GM18520 (cell line): ENCODE measurements at regions not wholly inside any gene's neighbourhood (a gene's known extent, or its start where the extent isn't known, plus 50 kb on each side); places are given as distances from the start of the nearest gene placed in this dataset.

ENCODE experiments used
- ATAC-seq: cut with Tn5 transposase; IDR thresholded peaks from one replicate; pipeline ENCODE4 v1.9.1; 2021; ENCODE audit not compliant: unreplicated experiment

DNA sequence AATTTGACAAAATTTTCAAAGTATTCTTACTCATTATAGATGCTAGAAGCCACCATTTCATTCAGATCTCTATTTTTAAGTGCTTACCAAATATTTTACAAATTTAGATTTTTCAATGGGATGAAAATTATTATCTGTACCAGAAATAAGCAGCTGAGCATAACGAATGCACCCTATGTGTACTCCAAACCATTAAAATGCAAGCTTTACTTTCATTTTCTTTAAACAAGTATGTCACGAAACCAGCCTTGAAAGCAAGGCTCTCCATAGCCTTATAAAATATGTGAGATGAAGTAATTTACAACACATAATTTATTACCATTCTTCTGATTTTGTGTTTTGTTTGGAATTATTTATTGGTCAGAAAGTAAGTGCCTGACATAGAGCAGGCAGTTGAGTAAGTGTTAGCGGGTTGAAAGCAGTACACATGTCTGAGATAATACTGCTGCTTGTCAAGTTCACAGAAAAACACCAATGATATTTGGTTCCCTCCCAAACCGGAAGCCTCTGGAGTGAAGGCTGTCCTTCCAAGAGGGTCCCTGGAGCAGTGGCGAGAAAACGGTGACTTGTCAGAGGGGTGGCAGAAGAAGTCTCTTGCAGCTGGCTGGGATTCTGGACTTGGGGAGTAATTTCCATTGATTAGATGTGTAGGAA, 322.7 kb upstream of the PFKP start:
- no peak for ATAC-seq

DNA sequence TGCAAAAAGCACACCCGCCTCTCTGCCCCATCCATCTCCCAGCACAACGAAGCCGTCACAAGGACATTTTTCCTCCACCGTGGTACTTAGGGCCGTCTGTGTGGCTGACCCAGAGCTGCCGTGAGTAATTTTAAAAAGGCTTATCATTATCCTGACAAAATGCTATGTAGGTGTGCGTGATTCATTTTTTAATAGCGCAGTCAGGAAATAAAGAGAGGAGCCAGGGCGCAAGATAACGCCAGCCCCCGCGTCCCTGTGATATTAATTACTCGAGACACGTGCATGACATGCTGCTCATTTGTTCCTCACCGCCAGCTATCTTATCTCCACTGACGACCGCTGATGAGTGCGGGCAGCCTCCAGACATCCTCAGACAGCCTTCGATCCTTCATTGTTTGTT, 332.7 kb upstream of the PFKP start:
- ATAC-seq = no peak

DNA sequence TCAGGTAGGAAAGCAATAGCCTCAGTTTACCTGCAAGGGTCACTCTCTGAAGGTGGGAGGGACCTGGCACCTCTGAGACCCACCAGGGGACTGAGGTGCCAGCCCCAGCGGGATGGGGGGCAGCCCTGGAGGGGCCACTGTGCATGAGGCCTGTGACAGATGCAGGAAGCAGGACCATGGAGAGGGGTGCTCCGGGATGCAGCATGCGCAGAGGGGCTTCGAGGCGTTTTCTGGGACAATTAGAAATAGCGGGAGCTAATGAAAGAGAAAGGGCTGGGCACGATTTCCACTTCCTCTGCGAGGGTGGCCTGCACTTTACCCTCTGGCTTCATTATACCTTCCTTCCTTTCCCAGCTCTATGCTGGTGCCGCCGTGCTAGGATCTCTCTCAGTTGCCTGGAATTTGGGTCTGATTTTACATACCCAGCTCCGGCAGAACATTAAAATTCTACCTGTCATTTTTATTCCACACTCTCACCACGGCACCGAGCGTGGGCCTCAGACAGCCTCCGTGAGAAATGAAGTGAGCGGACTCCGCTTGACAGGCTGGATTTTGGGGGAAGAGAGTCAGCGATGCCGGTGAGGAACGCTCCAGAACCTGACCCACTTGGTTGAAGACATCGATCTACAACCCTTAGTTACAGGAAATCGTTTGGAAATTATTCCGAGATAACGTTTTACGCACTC, 333.9 kb upstream of the PFKP start:
- no peak for ATAC-seq

DNA sequence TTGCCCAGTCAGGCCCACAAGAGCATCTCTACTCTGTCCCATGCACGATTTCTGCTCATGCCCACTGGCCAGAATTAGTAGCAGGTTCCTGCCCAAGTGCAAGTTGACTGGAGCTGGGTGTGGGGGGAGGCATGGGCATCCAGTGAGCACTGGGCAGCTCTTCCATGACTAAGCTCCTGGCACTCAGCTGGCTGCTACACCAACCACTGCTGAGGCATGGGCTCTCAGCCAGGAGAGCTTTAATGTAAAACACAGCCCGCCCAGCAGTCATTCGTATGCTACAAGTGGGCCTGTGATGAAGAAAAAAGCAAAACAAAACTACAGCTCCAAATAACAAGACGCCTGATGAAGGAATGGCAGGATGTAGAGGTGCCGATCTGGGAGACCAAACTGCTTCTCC, 335.4 kb upstream of the PFKP start:
- no peak for ATAC-seq

DNA sequence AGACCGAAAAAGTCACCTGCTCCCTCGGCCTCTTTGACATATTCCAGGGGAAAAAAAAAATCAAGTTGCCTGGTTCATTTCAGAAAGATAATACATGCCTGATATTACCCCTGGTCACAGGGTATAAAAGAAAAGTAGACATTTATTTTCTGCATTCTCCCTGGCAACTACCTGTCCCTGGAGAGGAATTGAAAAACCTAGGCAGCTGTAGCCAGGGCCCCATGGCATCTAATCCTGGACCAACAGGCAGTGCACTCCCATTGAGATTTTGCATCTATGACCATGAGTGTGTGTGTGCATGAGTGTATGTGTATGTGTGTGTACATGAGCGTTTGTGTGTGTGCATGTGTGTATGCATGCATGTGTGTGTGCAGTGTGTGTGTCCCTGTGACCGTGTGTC, 338.2 kb upstream of the PFKP start:
- ATAC-seq = no peak

DNA sequence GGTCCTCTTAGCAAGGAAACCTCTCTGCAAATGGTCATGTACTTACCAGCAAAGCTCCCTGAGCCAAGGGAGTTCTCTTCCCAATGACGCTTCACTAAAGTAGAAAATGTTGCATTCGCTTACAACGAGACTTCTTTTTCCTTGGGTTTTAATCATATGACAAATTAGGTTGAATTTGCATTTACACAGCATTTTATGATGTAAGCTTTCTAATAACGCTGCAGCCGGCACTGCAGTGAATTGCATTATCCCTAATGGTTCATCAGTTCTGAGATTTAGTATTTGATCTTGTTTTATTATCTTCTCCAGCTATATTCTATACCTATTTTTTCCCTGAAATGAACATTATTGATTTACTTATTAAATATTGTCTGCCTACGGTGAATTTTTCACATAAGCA, 339.3 kb upstream of the PFKP start:
- no peak for ATAC-seq

DNA sequence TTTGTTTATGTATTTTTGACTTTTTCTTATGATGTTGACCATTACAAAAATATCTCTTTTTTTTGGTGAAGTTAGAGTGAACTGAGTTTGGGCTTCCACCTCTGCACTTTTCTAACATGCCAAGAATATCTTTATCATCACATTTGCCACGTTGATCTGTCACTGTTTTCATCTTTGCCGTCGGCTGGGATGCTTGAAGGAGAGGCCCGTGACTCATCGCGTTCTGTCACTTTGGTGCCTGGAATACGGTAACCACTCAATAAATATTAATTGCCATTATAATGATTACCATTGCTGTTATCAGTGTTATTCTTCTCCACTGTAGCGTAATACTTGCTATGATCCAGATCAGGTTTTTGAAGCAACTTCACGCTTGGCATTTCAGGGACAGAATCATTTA, 350.8 kb upstream of the PFKP start:
- ATAC-seq = no peak

DNA sequence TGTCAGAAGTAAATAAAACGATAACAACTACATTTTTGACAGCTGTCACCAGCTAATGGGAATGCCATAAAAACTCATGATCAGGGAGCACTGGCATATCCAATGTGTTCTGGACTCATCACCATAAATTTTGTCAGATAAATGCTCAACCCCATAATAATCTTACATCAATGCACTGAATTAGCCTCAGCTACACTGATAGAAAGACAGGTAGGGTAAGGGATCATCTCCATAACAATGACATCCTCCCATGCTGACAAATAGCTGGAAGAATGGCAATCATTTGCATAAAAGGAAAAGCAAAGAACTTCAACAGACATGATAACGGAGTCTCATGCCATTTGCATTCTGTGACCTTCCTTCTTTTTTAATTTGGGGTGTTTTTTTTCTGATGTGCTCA, 352.8 kb upstream of the PFKP start:
- ATAC-seq = no peak

DNA sequence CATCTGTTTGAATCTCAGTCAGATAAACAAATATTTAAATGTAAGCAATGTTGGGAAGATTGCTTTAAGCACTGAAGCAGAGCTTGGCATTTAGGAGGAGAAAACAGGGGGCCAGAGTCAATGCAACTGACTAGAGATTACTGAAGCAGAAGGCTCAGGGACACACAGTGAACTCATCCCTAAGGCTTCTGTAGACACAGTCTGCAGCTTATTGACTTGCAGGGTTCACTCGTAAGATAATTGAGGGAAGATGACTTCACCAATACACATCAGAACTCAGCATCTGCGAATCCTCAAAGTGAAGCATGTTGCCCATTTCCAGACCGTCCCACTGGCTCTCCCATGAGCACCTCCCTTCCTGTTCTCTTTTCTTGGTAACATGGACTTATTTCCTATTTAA, 363.4 kb upstream of the PFKP start:
- ATAC-seq = no peak

DNA sequence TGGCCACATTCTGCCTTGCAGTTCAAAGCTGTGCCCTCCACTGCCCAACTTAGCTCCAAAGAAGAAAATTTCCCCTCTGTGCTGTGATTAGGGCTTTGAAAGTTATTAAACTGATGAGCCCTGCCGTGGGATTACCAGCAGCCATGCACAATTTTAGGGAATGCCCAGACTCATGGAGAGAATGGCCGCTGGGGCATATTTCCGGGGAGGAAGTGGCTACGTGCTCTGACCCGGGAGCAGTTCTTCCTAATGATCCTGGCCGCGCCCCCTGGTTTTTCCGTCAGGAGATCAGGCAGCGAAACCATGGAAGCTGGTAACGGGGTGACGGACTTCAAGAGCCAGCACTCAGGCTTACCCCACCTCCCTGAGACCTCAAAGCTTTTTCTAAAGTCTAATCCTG, 365.5 kb upstream of the PFKP start:
- ATAC-seq = no peak

DNA sequence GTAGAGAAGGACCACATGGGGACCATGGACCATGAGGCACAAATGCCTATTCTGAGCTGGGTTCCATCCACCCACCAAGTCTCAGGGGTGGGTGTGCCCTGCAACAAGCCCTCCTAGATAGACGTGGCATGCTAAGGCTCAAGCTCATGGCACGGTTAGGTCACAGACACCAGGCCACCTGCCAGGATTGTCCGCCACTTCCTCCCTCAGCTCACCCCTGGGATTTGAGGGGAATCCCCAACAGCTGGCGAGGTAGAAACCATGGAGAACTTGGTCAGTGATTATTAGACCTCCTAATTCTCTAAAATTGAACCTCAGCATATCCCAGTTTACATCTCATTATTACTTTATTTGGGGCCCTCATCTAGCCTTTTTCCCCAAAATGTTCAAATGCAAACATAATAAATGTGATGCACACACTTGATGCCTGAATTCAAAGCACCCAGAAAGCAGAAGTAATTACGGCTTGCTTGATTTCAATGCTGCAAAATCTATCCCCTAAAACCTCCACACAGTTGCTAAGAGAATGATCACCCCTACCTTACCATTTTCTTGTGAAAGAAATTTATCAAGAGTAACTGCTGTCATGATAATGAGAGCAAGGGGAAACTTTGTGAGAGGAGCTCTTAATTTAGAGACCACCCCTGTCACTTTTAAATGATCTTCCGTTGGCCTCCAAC, 366.6 kb upstream of the PFKP start:
- ATAC-seq = no peak

DNA sequence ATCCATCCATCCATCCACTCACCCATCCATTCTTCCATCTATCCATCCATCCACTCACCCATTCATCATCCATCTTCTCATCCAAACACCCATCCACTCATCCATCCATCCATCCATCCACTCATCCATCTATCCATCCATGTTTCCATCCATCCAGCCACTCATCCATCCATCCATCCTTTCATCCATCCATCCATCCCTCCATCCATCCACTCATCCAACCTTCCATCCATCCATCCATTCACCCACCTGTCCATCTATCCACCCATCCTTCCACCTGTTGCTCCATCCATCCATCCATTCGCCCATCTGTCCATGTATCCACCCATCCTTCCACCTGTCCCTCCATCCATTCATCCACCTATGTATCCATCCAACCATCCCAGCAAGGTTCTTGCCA, 378.4 kb upstream of the PFKP start:
- no peak for ATAC-seq

DNA sequence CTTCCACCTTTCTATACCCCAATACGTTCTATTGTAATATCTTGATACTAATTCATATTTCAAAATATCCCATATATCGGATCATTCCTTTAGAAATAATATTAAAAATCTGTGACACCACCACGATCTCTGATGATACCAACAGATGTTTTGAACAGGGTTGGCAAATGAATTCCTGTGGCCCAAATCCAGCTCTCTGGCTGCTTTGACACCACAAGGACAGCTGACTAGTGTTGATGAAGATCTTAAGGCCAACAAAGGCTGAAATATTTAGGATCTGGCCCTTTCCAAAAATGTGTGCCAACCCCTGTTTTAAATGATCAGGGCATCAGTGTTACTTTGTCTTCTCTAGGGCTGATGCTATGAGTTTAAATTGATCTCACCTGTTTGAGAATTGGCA, 380.7 kb upstream of the PFKP start:
- no peak for ATAC-seq

DNA sequence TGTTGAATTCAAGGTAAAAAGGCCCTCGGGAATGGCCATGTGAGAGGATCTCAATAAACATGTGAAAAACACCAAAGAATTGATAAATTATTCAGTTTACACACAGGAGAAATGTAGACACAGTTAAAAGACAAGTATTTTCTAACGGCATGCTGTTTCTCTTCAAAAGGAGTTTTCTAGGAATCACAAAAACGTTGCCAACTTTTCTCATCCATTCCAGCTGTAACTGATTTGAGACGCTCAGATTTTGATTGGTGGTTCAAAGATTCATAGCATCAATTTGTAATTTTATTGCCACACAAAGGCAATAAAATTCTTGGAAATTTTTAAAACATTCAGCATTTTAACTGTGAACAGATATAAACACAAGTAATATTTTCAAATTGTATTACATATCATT, 384.9 kb upstream of the PFKP start:
- ATAC-seq = no peak

DNA sequence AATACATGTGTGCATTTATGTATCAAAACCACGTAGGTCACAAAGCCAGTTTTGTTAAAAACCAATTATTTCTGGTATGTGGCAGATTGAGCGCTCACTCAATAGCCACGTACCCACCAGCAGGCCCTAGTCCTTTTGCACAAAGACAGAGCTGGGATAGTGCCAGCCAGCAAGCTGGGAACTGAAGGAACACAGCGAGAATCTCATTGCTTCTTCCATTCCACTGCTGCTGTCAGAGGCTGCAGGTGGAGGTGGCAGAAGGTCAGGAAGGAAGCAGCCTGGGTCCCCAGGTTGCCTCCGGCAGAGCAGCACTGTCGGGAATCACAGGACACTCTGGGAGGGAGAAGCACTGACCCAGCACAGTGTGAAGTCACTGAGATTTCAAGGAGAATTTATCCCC, 385.5 kb upstream of the PFKP start:
- no peak for ATAC-seq

DNA sequence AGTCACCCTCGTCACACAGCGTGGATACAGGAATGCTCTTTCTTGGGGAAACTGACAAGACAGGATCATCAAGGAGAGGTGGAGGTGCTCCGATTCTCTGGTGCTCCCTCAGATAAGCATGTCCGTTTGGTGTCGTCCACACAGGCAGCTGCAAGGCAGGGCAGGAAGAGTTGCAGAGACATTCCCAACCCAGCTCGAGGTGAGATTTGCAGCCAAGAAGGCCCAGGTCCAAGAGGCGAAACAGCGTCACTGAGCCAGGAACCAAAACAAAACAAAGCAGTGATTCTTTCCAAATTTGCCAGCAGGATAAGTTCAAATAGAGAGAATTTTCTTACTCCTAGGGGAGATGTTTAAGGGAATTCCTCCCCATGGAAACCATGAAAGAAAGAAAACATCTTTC, 386.5 kb upstream of the PFKP start:
- ATAC-seq = no peak

DNA sequence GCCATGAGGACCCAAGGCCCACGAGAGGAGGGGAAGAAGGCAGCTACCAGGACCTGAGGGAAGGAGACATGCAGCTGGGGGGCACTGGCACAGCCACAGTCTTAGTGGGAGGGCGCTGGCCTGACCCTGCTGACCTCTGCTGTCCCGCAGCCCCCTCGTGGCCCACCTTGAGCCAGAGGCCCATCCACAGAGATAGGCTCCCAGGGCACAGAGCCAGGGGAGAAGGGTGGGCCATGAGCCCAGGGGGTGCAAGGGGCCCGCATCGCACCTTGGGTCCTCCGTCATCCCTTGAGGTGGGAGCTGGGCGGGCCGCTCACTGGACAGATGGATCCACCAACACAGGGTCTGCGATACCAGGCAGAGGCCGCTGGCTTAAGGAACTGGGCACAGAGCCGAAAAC, 387.7 kb upstream of the PFKP start:
- no peak for ATAC-seq

DNA sequence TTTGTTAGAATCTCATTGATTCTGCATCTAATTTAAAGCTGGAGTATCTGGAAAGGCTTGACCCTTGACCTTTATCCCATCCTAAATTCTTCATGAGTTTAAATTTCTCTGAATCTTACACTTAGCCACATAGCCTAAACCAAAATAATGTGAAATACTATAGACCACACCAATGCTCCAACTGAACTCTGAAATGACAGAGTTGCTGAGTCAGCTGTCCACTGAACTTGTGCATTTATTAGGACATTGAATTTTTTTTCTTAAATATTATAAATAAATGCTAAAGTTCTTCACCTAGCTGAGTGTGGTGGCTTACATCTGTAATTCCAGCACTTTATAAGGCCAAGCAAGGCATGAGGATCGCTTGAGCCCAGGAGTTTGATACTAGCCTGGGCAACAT, 390.9 kb upstream of the PFKP start:
- ATAC-seq = no peak

DNA sequence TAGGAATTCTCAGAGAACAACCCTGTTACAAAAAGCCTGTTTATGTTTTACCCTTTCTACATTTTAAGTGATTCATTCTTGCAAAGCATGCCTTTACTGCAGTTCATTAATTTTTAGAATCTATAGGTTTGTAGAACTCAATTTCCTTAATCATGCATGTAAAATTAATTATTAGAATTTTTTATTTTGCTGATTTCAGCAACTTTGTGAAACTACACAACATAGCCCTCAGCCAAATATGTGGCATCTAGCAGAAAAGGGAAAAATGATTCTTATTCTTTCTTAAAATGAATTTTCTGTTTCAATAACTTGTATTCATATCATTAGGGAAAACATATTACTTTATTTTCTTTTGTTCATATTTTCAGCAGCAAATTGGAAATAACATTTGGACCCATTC, 392.9 kb upstream of the PFKP start:
- ATAC-seq = no peak

DNA sequence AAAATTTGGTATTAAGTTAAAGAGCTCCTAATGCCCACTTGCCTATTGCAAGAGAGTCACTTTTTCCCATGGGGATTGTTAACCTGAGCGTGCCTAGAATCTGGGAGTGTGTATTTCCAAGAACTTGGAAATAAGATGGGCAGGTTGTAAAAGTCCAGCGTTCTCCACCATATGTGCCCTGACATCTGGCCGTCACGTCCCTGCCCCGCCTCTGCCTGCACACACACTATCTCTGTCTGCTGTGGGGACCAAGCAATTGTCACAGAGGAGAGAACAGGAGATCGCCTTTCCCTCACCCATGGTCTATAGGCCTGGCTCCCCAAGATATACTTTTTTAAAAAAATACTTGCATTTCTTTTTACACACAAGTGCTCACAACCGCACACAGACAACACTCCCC, 396.5 kb upstream of the PFKP start:
- no peak for ATAC-seq

DNA sequence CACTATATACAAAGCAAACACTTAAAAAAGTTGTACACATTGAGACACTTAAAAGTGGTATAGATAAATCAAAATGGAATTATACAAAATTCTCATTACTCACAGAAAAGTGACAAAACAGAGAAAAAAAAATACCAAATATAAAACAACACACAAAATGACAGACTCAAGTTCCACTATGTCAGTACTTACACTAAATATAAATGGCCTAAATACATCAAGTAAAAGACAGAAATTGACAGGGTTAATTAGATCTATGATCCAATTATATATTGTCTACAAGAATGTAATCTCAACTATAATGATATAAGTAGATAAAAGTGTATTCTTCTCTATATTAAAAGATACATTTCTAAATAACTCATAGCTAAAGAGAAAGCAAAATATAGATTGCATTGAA, 401.6 kb upstream of the PFKP start:
- no peak for ATAC-seq

DNA sequence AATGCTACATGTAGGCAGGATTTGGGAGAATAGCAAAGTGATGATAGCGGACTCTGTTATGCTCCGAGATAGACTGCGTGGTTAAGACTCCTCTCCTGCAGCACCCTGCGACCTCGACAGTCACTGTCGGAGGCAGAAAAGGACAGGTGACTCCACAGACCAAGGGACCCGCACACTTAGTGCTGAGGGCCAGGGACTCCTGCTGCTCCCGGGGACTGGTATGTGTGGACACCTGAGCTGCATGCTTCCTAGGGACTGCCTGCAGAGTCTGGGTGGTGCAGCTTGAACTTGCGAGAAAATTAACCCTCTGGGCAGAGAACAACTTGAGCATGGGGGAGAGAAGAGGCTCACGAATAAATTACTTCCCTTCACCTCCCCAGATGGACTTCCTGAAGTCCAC, 407.1 kb upstream of the PFKP start:
- no peak for ATAC-seq
